Immature natural killer cell (primary cell): ENCODE measurements at regions not wholly inside any gene's neighbourhood (a gene's known extent, or its start where the extent isn't known, plus 50 kb on each side); places are given as distances from the start of the nearest gene placed in this dataset.

Source experiments
- DNase-seq, 3 donors: peaks; one replicate each; pipeline ENCODE4 v3.0.0; 2022; ENCODE audit warnings: mixed read lengths in 1 of 3
- H3K27ac Mint-ChIP-seq, 6 donors: one replicate each; pipeline ENCODE4 v1.8.0; 2020; ENCODE audit warnings: mixed read lengths in 6 of 6, mild to moderate bottlenecking in 5 of 6, inconsistent platforms in 4 of 6, moderate library complexity in 3 of 6
- H3K27me3 Mint-ChIP-seq, 3 donors: one replicate each; pipeline ENCODE4 v1.8.0; 2020 to 2021; ENCODE audit warnings: low read depth in 3 of 3, mild to moderate bottlenecking in 3 of 3, mixed read lengths in 3 of 3, moderate library complexity in 3 of 3, inconsistent platforms in 1 of 3
- H3K36me3 Mint-ChIP-seq, 3 donors: one replicate each; pipeline ENCODE4 v1.8.0; 2020; ENCODE audit warnings: mixed read lengths in 3 of 3, inconsistent platforms in 2 of 3, mild to moderate bottlenecking in 2 of 3
- H3K4me1 Mint-ChIP-seq, 2 donors: one replicate each; pipeline ENCODE4 v1.8.0; 2020; ENCODE audit warnings: inconsistent platforms in 2 of 2, mild to moderate bottlenecking in 2 of 2, mixed read lengths in 2 of 2, moderate library complexity in 1 of 2
- H3K4me3 Mint-ChIP-seq, 5 donors: one replicate each; pipeline ENCODE4 v1.8.0; 2020; ENCODE audit warnings: mild to moderate bottlenecking in 5 of 5, mixed read lengths in 5 of 5, inconsistent platforms in 3 of 5, moderate library complexity in 3 of 5
- H3K9me3 Mint-ChIP-seq, 6 donors: one replicate each; pipeline ENCODE4 v1.8.0; 2020; ENCODE audit warnings: mild to moderate bottlenecking in 6 of 6, mixed read lengths in 6 of 6, inconsistent platforms in 4 of 6, moderate library complexity in 3 of 6

DNA sequence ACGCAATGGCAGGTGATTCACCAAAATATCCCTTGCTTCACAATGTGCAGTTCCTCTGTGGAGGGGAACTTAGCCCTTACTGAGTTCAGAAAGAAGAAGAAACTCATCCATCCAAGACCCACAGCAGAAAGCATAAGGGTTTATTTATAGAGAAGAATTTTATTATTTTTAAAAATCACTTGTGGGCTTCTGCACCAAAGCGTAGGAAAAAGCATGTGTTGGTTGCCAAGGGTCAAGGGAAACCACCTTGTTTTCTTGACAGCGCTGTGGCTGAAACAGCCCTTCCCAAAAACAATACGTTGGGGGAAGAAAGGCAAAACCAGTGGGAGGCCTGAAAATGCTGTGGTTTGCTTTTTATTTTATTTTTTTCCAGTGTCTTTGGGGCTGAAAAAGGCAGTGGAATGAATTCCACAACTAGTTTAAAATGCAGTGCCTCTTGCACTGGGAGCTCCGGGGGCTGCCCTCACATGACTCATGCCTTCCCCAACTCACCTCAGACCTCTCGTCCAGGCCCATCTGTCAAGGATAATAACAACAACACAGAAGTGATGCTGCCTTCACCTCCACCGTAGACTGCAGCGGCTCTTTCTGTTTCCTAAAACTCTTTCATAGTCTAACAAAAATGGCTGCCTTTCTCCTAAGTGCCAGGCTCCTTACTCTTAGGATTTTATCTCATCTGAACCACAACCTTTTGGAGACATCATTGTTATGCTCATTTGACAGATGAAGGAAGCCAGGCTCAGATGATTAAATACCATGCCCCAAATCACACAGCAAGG is 224.2 kb upstream of the JUN start:
- DNase-seq = no peak
- H3K27me3 Mint-ChIP-seq = peaks cover 0 to 3% (median 2%) of the 10 kb centered on the region in 3 donors
- peaks cover 0 to 7% (median 0%) of the 10 kb centered on the region in 3 donors for H3K36me3 Mint-ChIP-seq
- H3K4me1 Mint-ChIP-seq = peaks cover 57 to 64% of the 10 kb centered on the region in 2 donors
- H3K27ac Mint-ChIP-seq = peak overlapping the region in 3 of 6 donors; percentile 2 to 66 (median 44)
- peak overlapping the region; percentile 49 to 84 (median 62) for H3K4me3 Mint-ChIP-seq
- no peaks in the 10 kb centered on the region for H3K9me3 Mint-ChIP-seq

DNA sequence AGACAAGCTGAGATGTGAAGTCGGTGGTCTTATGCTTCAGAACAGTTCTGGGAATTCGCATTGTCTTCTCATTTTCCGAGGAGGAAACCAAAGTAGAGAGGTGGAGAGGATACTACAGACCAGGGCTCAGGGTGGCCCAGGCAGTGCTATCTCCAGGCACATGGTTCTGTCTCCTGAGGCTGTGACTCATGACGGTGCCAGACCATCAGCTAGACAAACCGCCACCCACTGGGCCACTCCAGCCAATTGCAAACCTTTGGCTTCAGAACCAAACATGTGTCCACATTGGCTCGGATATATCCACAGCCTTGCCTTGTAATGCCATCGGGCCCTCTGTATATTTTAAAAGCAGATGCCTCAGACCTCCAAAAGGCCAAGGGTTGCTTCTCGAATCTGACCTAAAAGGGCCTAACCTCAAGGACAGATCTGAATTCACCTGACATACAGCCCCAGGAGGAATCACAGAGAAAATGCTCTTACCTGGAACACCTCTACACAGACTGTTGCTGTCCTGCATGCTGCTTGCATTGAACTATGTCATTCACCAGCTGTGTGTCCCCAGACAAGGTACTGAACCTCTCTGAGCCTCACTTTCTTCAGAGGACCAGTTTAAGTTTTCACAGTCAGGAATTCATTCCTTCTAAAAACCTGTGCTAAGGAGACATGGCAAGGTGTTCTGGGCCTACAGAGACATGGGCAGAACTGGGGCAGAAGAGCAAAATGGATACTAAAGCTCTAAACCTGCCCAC is 224.9 kb upstream of the JUN start:
- peaks cover 0 to 7% (median 0%) of the 10 kb centered on the region in 3 donors for H3K36me3 Mint-ChIP-seq
- DNase-seq = no peak
- peaks cover 0 to 3% (median 2%) of the 10 kb centered on the region in 3 donors for H3K27me3 Mint-ChIP-seq
- H3K4me1 Mint-ChIP-seq = peaks cover 57 to 60% of the 10 kb centered on the region in 2 donors
- peak overlapping the region in 3 of 6 donors; percentile 2 to 66 (median 44) for H3K27ac Mint-ChIP-seq
- H3K4me3 Mint-ChIP-seq = peak overlapping the region; percentile 49 to 63 (median 53)
- no peaks in the 10 kb centered on the region for H3K9me3 Mint-ChIP-seq

DNA sequence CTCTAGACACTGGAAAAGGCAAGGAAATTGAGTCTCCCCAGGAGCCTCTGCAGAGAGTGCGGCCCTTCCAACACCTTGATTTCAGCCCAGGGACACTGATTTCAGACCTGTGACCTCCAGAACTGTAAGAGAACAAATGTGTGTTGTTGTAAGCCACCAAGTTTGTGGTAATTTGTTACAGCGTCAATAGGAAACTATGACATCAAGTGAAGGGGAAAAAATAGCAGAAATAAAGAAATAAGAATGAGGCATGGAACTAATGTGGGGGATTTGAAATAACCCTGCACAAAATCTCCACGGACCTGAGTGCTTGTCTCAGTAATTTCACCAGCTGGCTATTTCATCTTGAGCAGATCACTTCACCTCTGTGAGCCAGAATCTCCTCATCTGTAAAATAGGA is 227.8 kb upstream of the JUN start:
- Mint-ChIP-seq H3K36me3 (peaks cover 0 to 3% (median 0%) of the 10 kb centered on the region in 3 donors), H3K9me3 (no peaks in the 10 kb centered on the region)

DNA sequence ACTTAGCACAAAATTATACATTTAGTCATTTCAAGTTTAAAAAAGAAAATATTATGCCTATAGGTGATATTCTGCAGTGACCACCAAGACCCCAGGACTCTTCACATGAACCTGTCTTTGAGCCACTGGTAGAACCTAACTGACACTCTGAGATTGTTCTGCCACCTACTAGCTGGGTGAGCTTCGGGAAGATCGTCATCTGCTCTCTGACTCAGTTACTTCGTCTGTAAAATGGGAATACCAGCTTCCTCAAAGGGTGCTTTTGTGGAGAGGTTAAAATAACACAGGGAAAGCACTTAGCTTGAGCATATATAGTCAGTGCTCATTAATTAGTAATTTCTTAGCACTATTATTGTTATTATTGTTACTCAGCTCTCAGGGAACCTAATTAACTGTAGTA is 228.5 kb upstream of the JUN start:
- peaks cover 0 to 2% (median 1%) of the 10 kb centered on the region in 3 donors for H3K27me3 Mint-ChIP-seq
- DNase-seq = no peak

More for the DNA sequence above, 227.8 kb upstream of the JUN start:
- DNase-seq = no peak
- Mint-ChIP-seq H3K4me3 (peak overlapping the region in 1 of 5 donors; percentile 2), H3K27ac (no peak overlapping the region), H3K4me1 (peaks cover 29 to 31% of the 10 kb centered on the region in 2 donors), H3K27me3 (peaks cover 0 to 2% (median 1%) of the 10 kb centered on the region in 3 donors)

DNA sequence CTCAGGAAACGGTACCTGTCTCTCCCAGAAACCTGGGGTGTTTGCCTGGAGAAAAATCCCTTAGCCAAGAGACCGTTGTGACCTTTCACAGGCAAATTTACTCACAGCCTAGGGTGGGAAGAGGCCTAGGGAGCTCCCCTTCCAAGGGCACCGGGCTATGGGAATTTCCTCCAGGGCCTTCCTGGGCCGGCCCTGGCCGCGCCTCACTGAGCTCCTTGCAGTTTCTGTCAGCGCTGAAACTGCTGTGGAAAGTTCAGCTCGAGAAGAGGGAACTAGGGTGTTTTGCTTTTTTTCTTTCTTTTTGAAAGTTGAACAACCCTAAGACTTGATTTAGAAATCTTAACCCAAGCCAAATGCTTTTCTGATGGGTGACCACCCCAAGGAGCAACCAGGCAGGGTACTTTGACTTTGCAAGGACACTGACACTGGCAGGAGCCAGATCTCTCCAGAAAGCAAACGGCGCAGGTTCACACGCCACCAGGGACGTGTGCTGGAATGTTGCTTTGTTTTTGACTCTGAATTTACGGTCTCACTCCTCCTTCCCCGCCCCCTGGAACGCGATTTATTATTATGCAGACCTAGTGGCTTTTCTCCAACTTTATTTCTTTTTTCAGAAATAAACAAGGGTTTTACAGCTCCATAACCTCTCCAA is 229.6 kb upstream of the JUN start:
- no peak overlapping the region for H3K27ac Mint-ChIP-seq
- peaks cover 0 to 2% (median 2%) of the 10 kb centered on the region in 3 donors for H3K27me3 Mint-ChIP-seq
- no peak for DNase-seq
- peaks cover 0 to 3% (median 0%) of the 10 kb centered on the region in 3 donors for H3K36me3 Mint-ChIP-seq
- no peak overlapping the region for H3K4me3 Mint-ChIP-seq
- peaks cover 20 to 21% of the 10 kb centered on the region in 2 donors for H3K4me1 Mint-ChIP-seq
- H3K9me3 Mint-ChIP-seq = no peaks in the 10 kb centered on the region

More for the DNA sequence above, 228.5 kb upstream of the JUN start:
- Mint-ChIP-seq H3K36me3 (peaks cover 0 to 3% (median 0%) of the 10 kb centered on the region in 3 donors), H3K27ac (no peak overlapping the region), H3K9me3 (no peaks in the 10 kb centered on the region), H3K4me1 (peaks cover 21 to 24% of the 10 kb centered on the region in 2 donors), H3K4me3 (no peak overlapping the region)

- H3K4me3 Mint-ChIP-seq = no peak overlapping the region
- H3K27me3 Mint-ChIP-seq = peaks cover 0 to 5% (median 2%) of the 10 kb centered on the region in 3 donors
- H3K36me3 Mint-ChIP-seq = peaks cover 0 to 3% (median 0%) of the 10 kb centered on the region in 3 donors
- H3K4me1 Mint-ChIP-seq = peaks cover 20 to 21% of the 10 kb centered on the region in 2 donors
- no peaks in the 10 kb centered on the region for H3K9me3 Mint-ChIP-seq
- no peak overlapping the region for H3K27ac Mint-ChIP-seq
- no peak for DNase-seq
Observed at GRCh38 chr1:59013928-59014279, 230.1 kb upstream of the JUN start.

- no peaks in the 10 kb centered on the region for H3K9me3 Mint-ChIP-seq
- H3K4me3 Mint-ChIP-seq = no peak overlapping the region
- H3K4me1 Mint-ChIP-seq = peaks cover 21 to 23% of the 10 kb centered on the region in 2 donors
- no peak overlapping the region for H3K27ac Mint-ChIP-seq
- DNase-seq = no peak
- peaks cover 0 to 3% (median 0%) of the 10 kb centered on the region in 3 donors for H3K36me3 Mint-ChIP-seq
- H3K27me3 Mint-ChIP-seq = peaks cover 0 to 6% (median 2%) of the 10 kb centered on the region in 3 donors
Observed at GRCh38 chr1:59014827-59015226, 231.0 kb upstream of the JUN start.

DNA sequence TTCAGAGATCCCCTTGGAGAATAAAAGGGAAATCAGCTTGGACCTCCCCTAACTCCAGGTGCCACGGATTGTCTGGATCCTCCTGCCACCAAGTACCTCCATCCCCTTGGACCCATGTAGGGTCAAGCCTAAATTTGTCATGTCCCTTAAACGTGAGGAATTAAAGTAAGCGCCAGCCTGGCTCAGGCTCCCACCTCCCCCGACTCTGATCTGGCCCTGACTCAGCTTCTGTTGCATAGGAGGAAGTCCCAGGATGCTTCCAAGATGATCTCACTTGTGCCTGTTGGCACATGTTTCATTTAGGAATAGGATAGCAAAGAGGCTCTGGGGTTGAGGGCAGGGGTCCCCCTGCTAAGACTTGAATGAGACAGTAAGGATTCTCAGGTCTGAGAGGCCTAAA is 231.9 kb upstream of the JUN start:
- no peaks in the 10 kb centered on the region for H3K9me3 Mint-ChIP-seq
- peaks cover 0 to 3% (median 0%) of the 10 kb centered on the region in 3 donors for H3K36me3 Mint-ChIP-seq
- H3K4me3 Mint-ChIP-seq = no peak overlapping the region
- DNase-seq = no peak
- no peak overlapping the region for H3K27ac Mint-ChIP-seq
- H3K27me3 Mint-ChIP-seq = peaks cover 0 to 10% (median 2%) of the 10 kb centered on the region in 3 donors
- peaks cover 30 to 32% of the 10 kb centered on the region in 2 donors for H3K4me1 Mint-ChIP-seq

DNA sequence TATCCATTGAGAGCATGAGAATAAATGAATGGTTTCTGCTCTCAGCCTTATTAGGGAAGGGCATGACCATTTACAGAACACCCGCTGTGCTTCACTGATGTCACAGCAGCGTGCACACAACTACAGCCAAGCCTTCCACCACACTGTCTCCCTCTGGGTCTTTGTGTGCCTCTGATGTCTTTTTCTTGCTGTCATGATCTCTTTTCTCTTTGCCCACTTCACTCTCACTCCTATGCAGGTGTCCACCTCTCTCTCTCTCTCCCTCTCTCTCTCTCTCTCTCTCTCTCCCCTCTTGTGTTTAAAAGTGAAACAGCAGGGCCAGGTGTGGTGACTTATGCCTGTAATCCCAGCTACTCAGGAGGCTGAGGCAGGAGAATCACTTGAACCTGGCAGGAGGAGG is 232.5 kb upstream of the JUN start:
- no peak for DNase-seq
- Mint-ChIP-seq H3K9me3 (no peaks in the 10 kb centered on the region), H3K4me1 (peaks cover 36 to 37% of the 10 kb centered on the region in 2 donors), H3K36me3 (peaks cover 0 to 3% (median 0%) of the 10 kb centered on the region in 3 donors), H3K4me3 (no peak overlapping the region), H3K27ac (no peak overlapping the region), H3K27me3 (peaks cover 0 to 10% (median 2%) of the 10 kb centered on the region in 3 donors)

DNA sequence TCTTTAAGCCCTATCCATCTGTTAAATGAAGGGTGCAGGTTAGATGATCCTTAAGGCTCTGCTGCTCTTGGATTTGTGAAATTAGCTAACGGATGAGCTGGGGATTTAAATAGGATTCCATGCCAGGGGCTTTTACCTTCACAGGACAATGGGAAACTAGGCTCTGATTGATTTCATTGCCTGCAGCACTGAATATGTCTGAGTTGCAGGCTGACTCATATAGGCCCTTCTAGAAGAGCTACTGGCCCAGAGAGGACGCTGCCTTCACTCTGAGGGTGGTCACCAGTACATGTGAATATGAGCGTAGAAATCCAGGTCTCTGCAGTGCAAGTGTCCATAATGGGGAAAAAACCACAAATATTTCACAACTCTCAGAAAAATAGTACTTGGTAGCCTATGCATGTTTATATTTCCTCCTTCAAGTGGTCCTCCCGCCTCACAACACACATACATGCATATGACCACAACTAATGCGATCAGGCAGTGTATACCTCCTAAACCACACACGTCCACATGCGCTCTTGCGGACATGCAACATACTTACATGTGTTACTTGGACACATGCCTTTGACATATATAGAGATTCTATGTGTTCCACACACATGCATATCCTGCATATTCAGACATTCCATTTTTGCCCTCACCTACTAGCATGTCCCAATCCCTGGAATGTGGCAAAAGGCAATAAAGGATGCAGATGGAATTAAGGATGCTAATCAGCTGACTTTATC is 233.8 kb upstream of the JUN start:
- Mint-ChIP-seq H3K27me3 (peaks cover 0 to 10% (median 2%) of the 10 kb centered on the region in 3 donors), H3K4me3 (no peak overlapping the region), H3K27ac (peak overlapping the region in 1 of 6 donors; percentile 90), H3K36me3 (no peaks in the 10 kb centered on the region), H3K9me3 (no peaks in the 10 kb centered on the region), H3K4me1 (peaks cover 36 to 37% of the 10 kb centered on the region in 2 donors)
- DNase-seq = no peak

DNA sequence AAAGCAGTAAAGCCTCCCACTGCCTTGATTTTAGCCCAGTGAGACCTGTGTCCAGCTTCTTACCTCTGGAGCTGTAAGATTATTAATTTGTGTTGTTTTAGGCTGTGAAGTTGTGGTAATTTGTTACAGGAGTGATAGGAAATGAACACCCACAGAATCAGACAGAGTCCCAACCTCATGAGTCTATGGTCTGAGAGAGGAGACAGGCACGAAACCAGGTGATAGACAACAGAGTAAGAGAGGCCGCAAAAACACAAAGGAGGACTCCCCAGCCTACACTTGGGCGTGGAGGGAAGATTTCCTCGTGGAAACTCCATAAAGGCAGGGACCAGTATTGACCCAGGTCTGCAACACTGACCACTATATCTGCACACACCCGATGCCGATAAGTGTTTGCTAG is 234.6 kb upstream of the JUN start:
- H3K9me3 Mint-ChIP-seq = no peaks in the 10 kb centered on the region
- H3K36me3 Mint-ChIP-seq = no peaks in the 10 kb centered on the region
- peaks cover 35 to 36% of the 10 kb centered on the region in 2 donors for H3K4me1 Mint-ChIP-seq
- H3K27me3 Mint-ChIP-seq = peaks cover 0 to 10% (median 2%) of the 10 kb centered on the region in 3 donors
- peak overlapping the region in 4 of 5 donors; percentile 40 to 70 (median 60) for H3K4me3 Mint-ChIP-seq
- peak; percentile 42 to 60 (median 51) for DNase-seq
- H3K27ac Mint-ChIP-seq = peak overlapping the region; percentile 79 to 96 (median 92)

- Mint-ChIP-seq H3K27me3 (peaks cover 0 to 10% (median 2%) of the 10 kb centered on the region in 3 donors), H3K9me3 (no peaks in the 10 kb centered on the region), H3K4me1 (peaks cover 35 to 36% of the 10 kb centered on the region in 2 donors), H3K36me3 (no peaks in the 10 kb centered on the region), H3K27ac (peak overlapping the region; percentile 79 to 96 (median 92)), H3K4me3 (peak overlapping the region; percentile 40 to 70 (median 62))
- DNase-seq = no peak
Observed at GRCh38 chr1:59018860-59019259, 235.0 kb upstream of the JUN start.
